Activated CD8-positive, alpha-beta memory T cell treated with anti-CD3 and anti-CD28 coated beads for 1 hour (primary cell): ENCODE measurements at regions not wholly inside any gene's neighbourhood (a gene's known extent, or its start where the extent isn't known, plus 50 kb on each side); places are given as distances from the start of the nearest gene placed in this dataset.
"Not testable (repeated sequence)": the region's sequence is repeated elsewhere in the genome, so short reads cannot be mapped to it uniquely, and the experiment has no call there.

Experiments used
- DNase-seq, 2 donors: peaks; one replicate each; pipeline ENCODE4 v3.0.0-alpha.2; 2020; ENCODE audit warnings: low read depth in 1 of 2; ENCODE audit errors: extremely low read depth in 1 of 2

- no peak for DNase-seq
Observed at GRCh38 chr20:50435397-50436051, 74.7 kb upstream of the PTPN1 start.

- DNase-seq, result no peak
Observed at GRCh38 chr20:50436052-50436656, 74.0 kb upstream of the PTPN1 start.

GRCh38 chr20:50436696-50437095 lies 73.5 kb upstream of the PTPN1 start:
- no peak for DNase-seq

- no peak for DNase-seq
Observed at GRCh38 chr20:50438986-50439407, 71.2 kb upstream of the PTPN1 start.

- no peak for DNase-seq
Observed at GRCh38 chr20:50439539-50440453, 70.4 kb upstream of the PTPN1 start.

- no peak for DNase-seq
Observed at GRCh38 chr20:50442512-50442911, 67.7 kb upstream of the PTPN1 start.

GRCh38 chr20:50445354-50446151 lies 64.6 kb upstream of the PTPN1 start:
- no peak for DNase-seq

GRCh38 chr20:50446351-50447101 lies 63.7 kb upstream of the PTPN1 start:
- DNase-seq, result no peak

GRCh38 chr20:50447102-50447804 lies 62.9 kb upstream of the PTPN1 start:
- DNase-seq, result no peak

GRCh38 chr20:50447817-50448216 lies 62.4 kb upstream of the PTPN1 start:
- DNase-seq, result no peak

GRCh38 chr20:50448625-50449403 lies 61.4 kb upstream of the PTPN1 start:
- DNase-seq, result not testable (repeated sequence)

GRCh38 chr20:50449738-50450492 lies 60.3 kb upstream of the PTPN1 start:
- DNase-seq, result no peak

- DNase-seq, result no peak
Observed at GRCh38 chr20:50450493-50450826, 59.7 kb upstream of the PTPN1 start.

GRCh38 chr20:50450881-50451752 lies 59.1 kb upstream of the PTPN1 start:
- DNase-seq, result no peak

- not testable (repeated sequence) for DNase-seq
Observed at GRCh38 chr20:50451792-50452425, 58.3 kb upstream of the PTPN1 start.

GRCh38 chr20:50453533-50454244 lies 56.5 kb upstream of the PTPN1 start:
- DNase-seq, result no peak
